Neural cell (in vitro differentiated cells): ENCODE measurements at regions not wholly inside any gene's neighbourhood (a gene's known extent, or its start where the extent isn't known, plus 50 kb on each side); places are given as distances from the start of the nearest gene placed in this dataset.

Experiments used
- CTCF ChIP-seq: fragments of 450-650 bp; IDR thresholded peaks from 2 replicates; pipeline ENCODE4 v1.5.1; 2014; ENCODE audit warnings: antibody characterized with exemption, mild to moderate bottlenecking, moderate library complexity; ENCODE audit not compliant: poor library complexity, severe bottlenecking
- POLR2AphosphoS5 ChIP-seq: IDR thresholded peaks from 2 replicates; pipeline ENCODE4 v1.6.1; 2012
- REST ChIP-seq: IDR thresholded peaks from 2 replicates; pipeline ENCODE4 v1.6.1; 2012; ENCODE audit warnings: borderline replicate concordance

- TF ChIP-seq REST (no peak), CTCF (no peak), POLR2AphosphoS5 (no peak)
Measured at GRCh38 chr1:101333186-101333585, 96.4 kb downstream of the S1PR1 start.
